Liver (tissue), 8 donors: ENCODE measurements at regions not wholly inside any gene's neighbourhood (a gene's known extent, or its start where the extent isn't known, plus 50 kb on each side); places are given as distances from the start of the nearest gene placed in this dataset.

ENCODE experiments used
- DNase-seq: peaks from one replicate; pipeline ENCODE4 v3.0.0-alpha.2; 2017; ENCODE audit warnings: low spot score
- H3K27ac ChIP-seq, 2 donors: one replicate each; pipeline ENCODE4 v1.7.0; 2013; ENCODE audit warnings: inconsistent platforms in 2 of 2, low read length in 2 of 2, control low read depth in 1 of 2, low read depth in 1 of 2, mild to moderate bottlenecking in 1 of 2
- H3K27me3 ChIP-seq, 4 donors: one replicate each; pipeline versions ENCODE4 v1.6.1 to v1.7.0; 2013; ENCODE audit warnings: low read length in 3 of 4, inconsistent platforms in 1 of 4, mild to moderate bottlenecking in 1 of 4, moderate library complexity in 1 of 4; ENCODE audit not compliant: control insufficient read depth in 4 of 4, insufficient read depth in 4 of 4
- H3K36me3 ChIP-seq, 4 donors: one replicate each; pipeline versions ENCODE4 v1.6.1 to v1.7.0; 2013; ENCODE audit warnings: low read length in 3 of 4, mild to moderate bottlenecking in 3 of 4, low read depth in 1 of 4, moderate library complexity in 1 of 4; ENCODE audit not compliant: control insufficient read depth in 4 of 4, insufficient read depth in 3 of 4
- H3K4me1 ChIP-seq, 4 donors: one replicate each; pipeline versions ENCODE4 v1.6.1 to v1.7.0; 2013; ENCODE audit warnings: low read length in 3 of 4, mild to moderate bottlenecking in 3 of 4, moderate library complexity in 1 of 4; ENCODE audit not compliant: control insufficient read depth in 4 of 4, insufficient read depth in 4 of 4
- H3K4me3 ChIP-seq, 3 donors: one replicate each; pipeline versions ENCODE4 v1.6.1 to v1.7.0; 2013; ENCODE audit warnings: low read length in 3 of 3, control low read depth in 1 of 3, low read depth in 1 of 3, mild to moderate bottlenecking in 1 of 3
- H3K9ac ChIP-seq, 2 donors: one replicate each; pipeline ENCODE4 v1.7.0; 2013; ENCODE audit warnings: low read length in 2 of 2, mild to moderate bottlenecking in 2 of 2, moderate library complexity in 2 of 2, control low read depth in 1 of 2, low read depth in 1 of 2
- H3K9me3 ChIP-seq, 4 donors: one replicate each; pipeline versions ENCODE4 v1.6.1 to v1.7.0; 2013; ENCODE audit warnings: low read length in 3 of 4; ENCODE audit not compliant: control insufficient read depth in 4 of 4
- EGR1 ChIP-seq, 2 donors: IDR thresholded peaks; 2 replicates each; pipeline ENCODE4 v1.6.1; 2016 to 2018; ENCODE audit warnings: antibody characterized with exemption in 2 of 2, low read depth in 2 of 2
- FOXA2 ChIP-seq: IDR thresholded peaks from 2 replicates; pipeline ENCODE4 v1.6.1; 2016; ENCODE audit warnings: antibody characterized with exemption
- GABPA ChIP-seq, 2 donors: IDR thresholded peaks in 1 of 2; conservative IDR thresholded peaks in 1 of 2; 2 replicates each; pipeline ENCODE4 v1.6.1; 2016; ENCODE audit warnings: antibody characterized with exemption in 2 of 2, mild to moderate bottlenecking in 1 of 2, moderate library complexity in 1 of 2
- HNF4A ChIP-seq, 2 donors: conservative IDR thresholded peaks; 2 replicates each; pipeline ENCODE4 v1.6.1; 2016; ENCODE audit warnings: antibody characterized with exemption in 2 of 2, mild to moderate bottlenecking in 2 of 2
- HNF4G ChIP-seq: IDR thresholded peaks from 2 replicates; pipeline ENCODE4 v1.6.1; 2016; ENCODE audit warnings: antibody characterized with exemption
- NR2F2 ChIP-seq: IDR thresholded peaks from 2 replicates; pipeline ENCODE4 v1.6.1; 2016; ENCODE audit warnings: antibody characterized with exemption
- YY1 ChIP-seq: IDR thresholded peaks from 2 replicates; pipeline ENCODE4 v1.6.1; 2016; ENCODE audit warnings: antibody characterized with exemption, mild to moderate bottlenecking
- WGBS: extraction: QIAGEN DNeasy Blood & Tissue Kit; methylation state at CpG from one replicate; pipeline ENCODE4 v1.1.7; 2013; 5-methylcytosine and 5-hydroxymethylcytosine counted together
- TF ChIP-seq, protein P1 (sequence below): IDR thresholded peaks from 2 replicates; pipeline ENCODE4 v1.6.1; 2016; ENCODE audit warnings: antibody characterized with exemption
- TF ChIP-seq, protein P2 (sequence below): IDR thresholded peaks from 2 replicates; pipeline ENCODE4 v1.6.1; 2016; ENCODE audit warnings: antibody characterized with exemption, mild to moderate bottlenecking
- TF ChIP-seq, protein P3 (sequence below): fragments of 150-350 bp; IDR thresholded peaks from 2 replicates; pipeline ENCODE4 v1.5.1; 2017; ENCODE audit warnings: improper control_type of control experiment, low read depth, low read length; ENCODE audit not compliant: missing input control
- TF ChIP-seq, protein P4 (sequence below): IDR thresholded peaks from 2 replicates; pipeline ENCODE4 v1.6.1; 2016; ENCODE audit warnings: antibody characterized with exemption
- donor health status: healthy.
- donor health status: healthy.
- donor health status: healthy.
- donor health status: healthy.
- donor health status: healthy.

GRCh38 chr5:27652505-27652904, 614.1 kb upstream of the CDH9 start:
- H3K27ac ChIP-seq, result no peak overlapping the region
- no peaks in the 10 kb centered on the region for H3K9me3 ChIP-seq
- H3K4me1 ChIP-seq, result no peaks in the 10 kb centered on the region
- 67% methylated on average over 4 of the region's 4 CpGs for WGBS
- TF ChIP-seq, protein P1, sequence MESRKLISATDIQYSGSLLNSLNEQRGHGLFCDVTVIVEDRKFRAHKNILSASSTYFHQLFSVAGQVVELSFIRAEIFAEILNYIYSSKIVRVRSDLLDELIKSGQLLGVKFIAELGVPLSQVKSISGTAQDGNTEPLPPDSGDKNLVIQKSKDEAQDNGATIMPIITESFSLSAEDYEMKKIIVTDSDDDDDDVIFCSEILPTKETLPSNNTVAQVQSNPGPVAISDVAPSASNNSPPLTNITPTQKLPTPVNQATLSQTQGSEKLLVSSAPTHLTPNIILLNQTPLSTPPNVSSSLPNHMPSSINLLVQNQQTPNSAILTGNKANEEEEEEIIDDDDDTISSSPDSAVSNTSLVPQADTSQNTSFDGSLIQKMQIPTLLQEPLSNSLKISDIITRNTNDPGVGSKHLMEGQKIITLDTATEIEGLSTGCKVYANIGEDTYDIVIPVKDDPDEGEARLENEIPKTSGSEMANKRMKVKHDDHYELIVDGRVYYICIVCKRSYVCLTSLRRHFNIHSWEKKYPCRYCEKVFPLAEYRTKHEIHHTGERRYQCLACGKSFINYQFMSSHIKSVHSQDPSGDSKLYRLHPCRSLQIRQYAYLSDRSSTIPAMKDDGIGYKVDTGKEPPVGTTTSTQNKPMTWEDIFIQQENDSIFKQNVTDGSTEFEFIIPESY, result no peak
- TF ChIP-seq NR2F2, result no peak
- no peak for TF ChIP-seq HNF4G
- TF ChIP-seq, protein P2, sequence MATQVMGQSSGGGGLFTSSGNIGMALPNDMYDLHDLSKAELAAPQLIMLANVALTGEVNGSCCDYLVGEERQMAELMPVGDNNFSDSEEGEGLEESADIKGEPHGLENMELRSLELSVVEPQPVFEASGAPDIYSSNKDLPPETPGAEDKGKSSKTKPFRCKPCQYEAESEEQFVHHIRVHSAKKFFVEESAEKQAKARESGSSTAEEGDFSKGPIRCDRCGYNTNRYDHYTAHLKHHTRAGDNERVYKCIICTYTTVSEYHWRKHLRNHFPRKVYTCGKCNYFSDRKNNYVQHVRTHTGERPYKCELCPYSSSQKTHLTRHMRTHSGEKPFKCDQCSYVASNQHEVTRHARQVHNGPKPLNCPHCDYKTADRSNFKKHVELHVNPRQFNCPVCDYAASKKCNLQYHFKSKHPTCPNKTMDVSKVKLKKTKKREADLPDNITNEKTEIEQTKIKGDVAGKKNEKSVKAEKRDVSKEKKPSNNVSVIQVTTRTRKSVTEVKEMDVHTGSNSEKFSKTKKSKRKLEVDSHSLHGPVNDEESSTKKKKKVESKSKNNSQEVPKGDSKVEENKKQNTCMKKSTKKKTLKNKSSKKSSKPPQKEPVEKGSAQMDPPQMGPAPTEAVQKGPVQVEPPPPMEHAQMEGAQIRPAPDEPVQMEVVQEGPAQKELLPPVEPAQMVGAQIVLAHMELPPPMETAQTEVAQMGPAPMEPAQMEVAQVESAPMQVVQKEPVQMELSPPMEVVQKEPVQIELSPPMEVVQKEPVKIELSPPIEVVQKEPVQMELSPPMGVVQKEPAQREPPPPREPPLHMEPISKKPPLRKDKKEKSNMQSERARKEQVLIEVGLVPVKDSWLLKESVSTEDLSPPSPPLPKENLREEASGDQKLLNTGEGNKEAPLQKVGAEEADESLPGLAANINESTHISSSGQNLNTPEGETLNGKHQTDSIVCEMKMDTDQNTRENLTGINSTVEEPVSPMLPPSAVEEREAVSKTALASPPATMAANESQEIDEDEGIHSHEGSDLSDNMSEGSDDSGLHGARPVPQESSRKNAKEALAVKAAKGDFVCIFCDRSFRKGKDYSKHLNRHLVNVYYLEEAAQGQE, result no peak
- TF ChIP-seq HNF4A (conservative IDR thresholded peaks at IDR 0.05), result no peak
- TF ChIP-seq GABPA (IDR thresholded peaks at IDR 0.05 in 1 of 2, conservative IDR thresholded peaks at IDR 0.05 in 1 of 2), result no peak
- TF ChIP-seq, protein P3, sequence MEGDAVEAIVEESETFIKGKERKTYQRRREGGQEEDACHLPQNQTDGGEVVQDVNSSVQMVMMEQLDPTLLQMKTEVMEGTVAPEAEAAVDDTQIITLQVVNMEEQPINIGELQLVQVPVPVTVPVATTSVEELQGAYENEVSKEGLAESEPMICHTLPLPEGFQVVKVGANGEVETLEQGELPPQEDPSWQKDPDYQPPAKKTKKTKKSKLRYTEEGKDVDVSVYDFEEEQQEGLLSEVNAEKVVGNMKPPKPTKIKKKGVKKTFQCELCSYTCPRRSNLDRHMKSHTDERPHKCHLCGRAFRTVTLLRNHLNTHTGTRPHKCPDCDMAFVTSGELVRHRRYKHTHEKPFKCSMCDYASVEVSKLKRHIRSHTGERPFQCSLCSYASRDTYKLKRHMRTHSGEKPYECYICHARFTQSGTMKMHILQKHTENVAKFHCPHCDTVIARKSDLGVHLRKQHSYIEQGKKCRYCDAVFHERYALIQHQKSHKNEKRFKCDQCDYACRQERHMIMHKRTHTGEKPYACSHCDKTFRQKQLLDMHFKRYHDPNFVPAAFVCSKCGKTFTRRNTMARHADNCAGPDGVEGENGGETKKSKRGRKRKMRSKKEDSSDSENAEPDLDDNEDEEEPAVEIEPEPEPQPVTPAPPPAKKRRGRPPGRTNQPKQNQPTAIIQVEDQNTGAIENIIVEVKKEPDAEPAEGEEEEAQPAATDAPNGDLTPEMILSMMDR, result no peak
- no peak for TF ChIP-seq YY1
- TF ChIP-seq FOXA2, result no peak
- TF ChIP-seq, protein P4, sequence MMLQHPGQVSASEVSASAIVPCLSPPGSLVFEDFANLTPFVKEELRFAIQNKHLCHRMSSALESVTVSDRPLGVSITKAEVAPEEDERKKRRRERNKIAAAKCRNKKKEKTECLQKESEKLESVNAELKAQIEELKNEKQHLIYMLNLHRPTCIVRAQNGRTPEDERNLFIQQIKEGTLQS, result no peak
- no peak overlapping the region for H3K9ac ChIP-seq
- no peaks in the 10 kb centered on the region for H3K36me3 ChIP-seq
- no peak for DNase-seq
- no peak overlapping the region for H3K4me3 ChIP-seq
- H3K27me3 ChIP-seq, result peaks cover 0 to 2% (median 0%) of the 10 kb centered on the region in 4 donors

GRCh38 chr5:27639005-27639612, 600.7 kb upstream of the CDH9 start:
- H3K27ac ChIP-seq, result no peak overlapping the region
- no peaks in the 10 kb centered on the region for H3K4me1 ChIP-seq
- TF ChIP-seq EGR1 (IDR thresholded peaks at IDR 0.05; ENCODE audit: low read depth in 2 of 2) (no peak), GABPA (IDR thresholded peaks at IDR 0.05 in 1 of 2, conservative IDR thresholded peaks at IDR 0.05 in 1 of 2) (no peak)
- H3K36me3 ChIP-seq, result no peaks in the 10 kb centered on the region
- H3K27me3 ChIP-seq, result no peaks in the 10 kb centered on the region
- 68% methylated on average over 6 of the region's 6 CpGs for WGBS
- no peak for DNase-seq
- H3K9me3 ChIP-seq, result no peaks in the 10 kb centered on the region
- H3K9ac ChIP-seq, result no peak overlapping the region
- H3K4me3 ChIP-seq, result no peak overlapping the region
